SK-N-SH treated with all-trans-retinoic acid at 6 μM for 48 hours (cell line): ENCODE measurements at regions not wholly inside any gene's neighbourhood (a gene's known extent, or its start where the extent isn't known, plus 50 kb on each side); places are given as distances from the start of the nearest gene placed in this dataset.

ENCODE experiments used
- ATAC-seq: fragments of 200-7000 bp; cut with Tn5 transposase; 3 replicates; pipeline ENCODE4 v1.9.1; 2020; ENCODE audit warnings: mild to moderate bottlenecking, moderate library complexity
- ARNTL ChIP-seq: fragments of 450-650 bp; formaldehyde crosslinking; IDR thresholded peaks from 2 replicates; pipeline ENCODE4 v1.5.0; 2020; ENCODE audit warnings: low read depth, mild to moderate bottlenecking, moderate library complexity, borderline replicate concordance
- BACH2 ChIP-seq: fragments of 250-450 bp; sonication (Bioruptor Pico); IDR thresholded peaks from 2 replicates; pipeline ENCODE4 v1.9.0; 2021; ENCODE audit warnings: mild to moderate bottlenecking, borderline replicate concordance
- CSDC2 ChIP-seq: fragments of 250-450 bp; sonication (Bioruptor Pico); IDR thresholded peaks from 2 replicates; pipeline ENCODE4 v1.5.0; 2020; ENCODE audit warnings: mild to moderate bottlenecking, moderate library complexity
- ESRRG ChIP-seq: fragments of 250-450 bp; sonication (Bioruptor Pico); IDR thresholded peaks from 2 replicates; pipeline ENCODE4 v1.6.1; 2021; ENCODE audit warnings: mild to moderate bottlenecking
- GLIS3 ChIP-seq: fragments of 250-450 bp; sonication (Bioruptor Pico); IDR thresholded peaks from 2 replicates; pipeline ENCODE4 v1.5.0; 2020; ENCODE audit warnings: mild to moderate bottlenecking, moderate library complexity
- ISL1 ChIP-seq: fragments of 250-450 bp; sonication (Bioruptor Pico); IDR thresholded peaks from 2 replicates; pipeline ENCODE4 v2.1.2; 2022; ENCODE audit warnings: mild to moderate bottlenecking, moderate library complexity
- OSR1 ChIP-seq: fragments of 250-450 bp; sonication (Bioruptor Pico); IDR thresholded peaks from 2 replicates; pipeline ENCODE4 v1.8.0; 2022; ENCODE audit warnings: moderate library complexity, mild to moderate bottlenecking, inconsistent platforms
- PPARA ChIP-seq: fragments of 250-450 bp; sonication (Bioruptor Pico); IDR thresholded peaks from 2 replicates; pipeline ENCODE4 v1.5.0; 2020; ENCODE audit warnings: mild to moderate bottlenecking, borderline replicate concordance
- RARB ChIP-seq: fragments of 250-450 bp; sonication (Bioruptor Pico); IDR thresholded peaks from 2 replicates; pipeline ENCODE4 v1.8.0; 2021; ENCODE audit warnings: mild to moderate bottlenecking, moderate library complexity
- SNAI2 ChIP-seq: fragments of 250-450 bp; sonication (Bioruptor Pico); IDR thresholded peaks from 2 replicates; pipeline ENCODE4 v1.5.0; 2020; ENCODE audit warnings: mild to moderate bottlenecking, moderate library complexity
- TCF4 ChIP-seq: fragments of 250-450 bp; sonication (Bioruptor Pico); IDR thresholded peaks from 2 replicates; pipeline ENCODE4 v1.8.0; 2021; ENCODE audit warnings: mild to moderate bottlenecking, moderate library complexity, borderline replicate concordance
- TOX ChIP-seq: fragments of 250-450 bp; sonication (Bioruptor Pico); IDR thresholded peaks from 2 replicates; pipeline ENCODE4 v1.8.0; 2021; ENCODE audit warnings: mild to moderate bottlenecking, moderate library complexity, borderline replicate concordance
- ZC3H10 ChIP-seq: fragments of 250-450 bp; sonication (Bioruptor Pico); IDR thresholded peaks from 2 replicates; pipeline ENCODE4 v1.5.1; 2021; ENCODE audit warnings: mild to moderate bottlenecking, moderate library complexity
- ZFP3 ChIP-seq: fragments of 250-450 bp; sonication (Bioruptor Pico); IDR thresholded peaks from 2 replicates; pipeline ENCODE4 v1.5.0; 2020; ENCODE audit warnings: mild to moderate bottlenecking, moderate library complexity
- ZFP30 ChIP-seq: fragments of 450-650 bp; formaldehyde crosslinking; IDR thresholded peaks from 2 replicates; pipeline ENCODE4 v1.5.0; 2022; ENCODE audit warnings: mild to moderate bottlenecking, moderate library complexity
- ZNF565 ChIP-seq: fragments of 450-650 bp; formaldehyde crosslinking; conservative IDR thresholded peaks from 2 replicates; pipeline ENCODE4 v1.5.0; 2020; ENCODE audit warnings: low read depth, mild to moderate bottlenecking, moderate library complexity
- ZNF70 ChIP-seq: fragments of 450-650 bp; formaldehyde crosslinking; IDR thresholded peaks from 2 replicates; pipeline ENCODE4 v1.5.0; 2020; ENCODE audit warnings: mild to moderate bottlenecking, moderate library complexity
- ZNF8 ChIP-seq: fragments of 450-650 bp; formaldehyde crosslinking; IDR thresholded peaks from 2 replicates; pipeline ENCODE4 v1.5.0; 2020; ENCODE audit warnings: mild to moderate bottlenecking, moderate library complexity
- TF ChIP-seq, protein P1 (sequence below): fragments of 250-450 bp; sonication (Bioruptor Pico); IDR thresholded peaks from 2 replicates; pipeline ENCODE4 v1.8.0; 2021; ENCODE audit warnings: low read depth, mild to moderate bottlenecking, moderate library complexity, borderline replicate concordance
- TF ChIP-seq, protein P2 (sequence below): fragments of 250-450 bp; sonication (Bioruptor Pico); IDR thresholded peaks from 2 replicates; pipeline ENCODE4 v1.5.0; 2020; ENCODE audit warnings: mild to moderate bottlenecking, moderate library complexity
- TF ChIP-seq, protein P3 (sequence below): fragments of 250-450 bp; sonication (Bioruptor Pico); IDR thresholded peaks from 2 replicates; pipeline ENCODE4 v1.8.0; 2020; ENCODE audit warnings: mild to moderate bottlenecking, moderate library complexity, borderline replicate concordance
- TF ChIP-seq, protein P4 (sequence below): fragments of 250-450 bp; sonication (Bioruptor Pico); IDR thresholded peaks from 2 replicates; pipeline ENCODE4 v1.5.1; 2020; ENCODE audit warnings: low read depth, mild to moderate bottlenecking, moderate library complexity

DNA sequence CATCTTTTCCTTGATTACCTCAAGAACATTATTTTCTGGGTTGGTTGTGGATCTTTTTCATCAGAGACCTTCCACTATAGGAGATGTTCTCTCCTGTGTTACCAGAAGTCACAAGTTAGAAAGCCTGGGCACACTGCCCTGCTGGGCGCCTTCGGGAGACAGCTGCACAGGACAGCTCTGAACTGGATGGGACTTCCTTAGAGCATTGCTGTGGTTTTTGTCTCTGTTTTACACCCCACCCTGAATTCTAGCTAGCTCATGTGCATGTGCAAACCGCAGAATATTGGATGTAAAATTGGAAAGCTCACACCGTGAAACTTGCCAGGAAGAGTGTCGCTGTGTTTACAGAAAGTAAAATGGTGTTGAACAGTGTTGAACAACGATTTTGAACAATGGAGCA lies 54.4 kb upstream of the SEC61G start:
- ATAC-seq: no peak
- TF ChIP-seq BACH2 (CRISPR knock-in tag) (no peak), ZC3H10 (no peak), ZNF8 (CRISPR knock-in tag) (no peak), ZFP30 (no peak), PPARA (CRISPR knock-in tag) (no peak), TOX (CRISPR knock-in tag) (no peak), ZNF70 (no peak), TCF4 (CRISPR knock-in tag) (no peak), ZFP3 (CRISPR knock-in tag) (no peak)
- TF ChIP-seq, protein P1, sequence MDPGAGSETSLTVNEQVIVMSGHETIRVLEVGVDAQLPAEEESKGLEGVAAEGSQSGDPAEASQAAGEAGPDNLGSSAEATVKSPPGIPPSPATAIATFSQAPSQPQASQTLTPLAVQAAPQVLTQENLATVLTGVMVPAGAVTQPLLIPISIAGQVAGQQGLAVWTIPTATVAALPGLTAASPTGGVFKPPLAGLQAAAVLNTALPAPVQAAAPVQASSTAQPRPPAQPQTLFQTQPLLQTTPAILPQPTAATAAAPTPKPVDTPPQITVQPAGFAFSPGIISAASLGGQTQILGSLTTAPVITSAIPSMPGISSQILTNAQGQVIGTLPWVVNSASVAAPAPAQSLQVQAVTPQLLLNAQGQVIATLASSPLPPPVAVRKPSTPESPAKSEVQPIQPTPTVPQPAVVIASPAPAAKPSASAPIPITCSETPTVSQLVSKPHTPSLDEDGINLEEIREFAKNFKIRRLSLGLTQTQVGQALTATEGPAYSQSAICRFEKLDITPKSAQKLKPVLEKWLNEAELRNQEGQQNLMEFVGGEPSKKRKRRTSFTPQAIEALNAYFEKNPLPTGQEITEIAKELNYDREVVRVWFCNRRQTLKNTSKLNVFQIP (CRISPR knock-in tag): no peak
- TF ChIP-seq, protein P2, sequence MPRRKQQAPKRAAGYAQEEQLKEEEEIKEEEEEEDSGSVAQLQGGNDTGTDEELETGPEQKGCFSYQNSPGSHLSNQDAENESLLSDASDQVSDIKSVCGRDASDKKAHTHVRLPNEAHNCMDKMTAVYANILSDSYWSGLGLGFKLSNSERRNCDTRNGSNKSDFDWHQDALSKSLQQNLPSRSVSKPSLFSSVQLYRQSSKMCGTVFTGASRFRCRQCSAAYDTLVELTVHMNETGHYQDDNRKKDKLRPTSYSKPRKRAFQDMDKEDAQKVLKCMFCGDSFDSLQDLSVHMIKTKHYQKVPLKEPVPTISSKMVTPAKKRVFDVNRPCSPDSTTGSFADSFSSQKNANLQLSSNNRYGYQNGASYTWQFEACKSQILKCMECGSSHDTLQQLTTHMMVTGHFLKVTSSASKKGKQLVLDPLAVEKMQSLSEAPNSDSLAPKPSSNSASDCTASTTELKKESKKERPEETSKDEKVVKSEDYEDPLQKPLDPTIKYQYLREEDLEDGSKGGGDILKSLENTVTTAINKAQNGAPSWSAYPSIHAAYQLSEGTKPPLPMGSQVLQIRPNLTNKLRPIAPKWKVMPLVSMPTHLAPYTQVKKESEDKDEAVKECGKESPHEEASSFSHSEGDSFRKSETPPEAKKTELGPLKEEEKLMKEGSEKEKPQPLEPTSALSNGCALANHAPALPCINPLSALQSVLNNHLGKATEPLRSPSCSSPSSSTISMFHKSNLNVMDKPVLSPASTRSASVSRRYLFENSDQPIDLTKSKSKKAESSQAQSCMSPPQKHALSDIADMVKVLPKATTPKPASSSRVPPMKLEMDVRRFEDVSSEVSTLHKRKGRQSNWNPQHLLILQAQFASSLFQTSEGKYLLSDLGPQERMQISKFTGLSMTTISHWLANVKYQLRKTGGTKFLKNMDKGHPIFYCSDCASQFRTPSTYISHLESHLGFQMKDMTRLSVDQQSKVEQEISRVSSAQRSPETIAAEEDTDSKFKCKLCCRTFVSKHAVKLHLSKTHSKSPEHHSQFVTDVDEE: no peak

DNA sequence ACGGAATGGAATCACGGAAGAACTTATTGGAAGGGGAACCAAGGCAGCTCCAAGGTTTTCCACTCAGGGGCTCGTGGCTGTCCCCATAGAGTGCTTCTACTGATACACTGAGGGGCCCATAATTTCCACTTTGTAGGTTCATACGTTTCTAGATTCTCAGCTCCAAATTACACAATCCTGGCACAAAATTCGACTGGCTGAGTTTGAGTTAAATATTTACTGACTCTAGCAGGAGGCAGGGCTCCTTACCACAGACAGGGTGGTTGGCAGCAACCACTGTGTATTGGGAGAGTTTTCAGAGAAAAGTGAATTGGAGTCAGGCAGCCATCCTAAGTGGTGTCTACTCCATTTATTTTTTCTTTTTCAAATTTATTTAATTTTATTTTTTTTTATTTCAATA lies 55.4 kb upstream of the SEC61G start:
- TF ChIP-seq ZNF565 (CRISPR knock-in tag): no peak
- TF ChIP-seq ESRRG (CRISPR knock-in tag): no peak
- no peak for TF ChIP-seq OSR1
- TF ChIP-seq, all 23 proteins: peak for 0
- no peak for ATAC-seq

DNA sequence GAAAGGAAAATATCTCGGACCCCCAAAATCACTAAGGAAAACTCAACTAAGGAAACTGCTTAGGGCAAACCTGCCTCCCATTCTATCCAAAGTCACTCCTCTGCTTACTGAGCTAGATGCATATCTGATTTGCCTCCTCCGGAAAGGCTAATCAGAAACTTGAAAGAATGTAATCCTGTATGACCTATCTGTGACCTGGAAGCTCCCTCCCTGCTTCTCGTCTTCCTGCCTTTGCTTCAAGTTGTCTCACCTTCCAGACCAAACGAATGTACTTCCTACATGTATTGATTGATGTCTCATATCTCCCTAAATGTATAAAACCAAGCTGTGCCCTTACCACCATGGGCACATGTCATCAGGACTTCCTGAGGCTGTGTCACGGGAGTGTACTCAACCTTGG lies 58.1 kb upstream of the SEC61G start:
- no peak for ATAC-seq
- TF ChIP-seq, protein P2: no peak

DNA sequence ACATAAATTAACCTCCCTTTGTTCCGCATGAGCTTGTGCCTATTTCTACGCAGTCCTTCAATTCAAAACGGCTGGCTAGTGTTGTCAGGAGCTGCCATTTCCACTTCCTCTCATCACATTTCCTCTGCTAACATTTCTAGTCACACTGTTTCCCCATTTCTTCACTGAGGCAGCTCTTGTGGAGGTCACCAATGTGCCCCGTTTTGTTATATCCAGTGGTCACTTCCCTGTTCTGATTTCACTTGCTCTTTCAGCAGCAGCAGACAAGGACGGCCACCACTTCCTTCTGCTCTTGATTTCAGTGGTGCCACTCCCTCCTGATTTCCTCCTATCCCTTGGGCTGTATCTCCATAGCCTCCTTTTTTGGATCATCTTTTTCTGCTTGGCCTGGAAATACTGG lies 64.8 kb upstream of the SEC61G start:
- no peak for ATAC-seq
- TF ChIP-seq ISL1 (CRISPR knock-in tag): no peak
- TF ChIP-seq, protein P3, sequence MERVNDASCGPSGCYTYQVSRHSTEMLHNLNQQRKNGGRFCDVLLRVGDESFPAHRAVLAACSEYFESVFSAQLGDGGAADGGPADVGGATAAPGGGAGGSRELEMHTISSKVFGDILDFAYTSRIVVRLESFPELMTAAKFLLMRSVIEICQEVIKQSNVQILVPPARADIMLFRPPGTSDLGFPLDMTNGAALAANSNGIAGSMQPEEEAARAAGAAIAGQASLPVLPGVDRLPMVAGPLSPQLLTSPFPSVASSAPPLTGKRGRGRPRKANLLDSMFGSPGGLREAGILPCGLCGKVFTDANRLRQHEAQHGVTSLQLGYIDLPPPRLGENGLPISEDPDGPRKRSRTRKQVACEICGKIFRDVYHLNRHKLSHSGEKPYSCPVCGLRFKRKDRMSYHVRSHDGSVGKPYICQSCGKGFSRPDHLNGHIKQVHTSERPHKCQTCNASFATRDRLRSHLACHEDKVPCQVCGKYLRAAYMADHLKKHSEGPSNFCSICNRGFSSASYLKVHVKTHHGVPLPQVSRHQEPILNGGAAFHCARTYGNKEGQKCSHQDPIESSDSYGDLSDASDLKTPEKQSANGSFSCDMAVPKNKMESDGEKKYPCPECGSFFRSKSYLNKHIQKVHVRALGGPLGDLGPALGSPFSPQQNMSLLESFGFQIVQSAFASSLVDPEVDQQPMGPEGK: no peak
- no peak for TF ChIP-seq ZNF565 (CRISPR knock-in tag)
- no peak for TF ChIP-seq RARB (CRISPR knock-in tag)
- TF ChIP-seq, protein P4, sequence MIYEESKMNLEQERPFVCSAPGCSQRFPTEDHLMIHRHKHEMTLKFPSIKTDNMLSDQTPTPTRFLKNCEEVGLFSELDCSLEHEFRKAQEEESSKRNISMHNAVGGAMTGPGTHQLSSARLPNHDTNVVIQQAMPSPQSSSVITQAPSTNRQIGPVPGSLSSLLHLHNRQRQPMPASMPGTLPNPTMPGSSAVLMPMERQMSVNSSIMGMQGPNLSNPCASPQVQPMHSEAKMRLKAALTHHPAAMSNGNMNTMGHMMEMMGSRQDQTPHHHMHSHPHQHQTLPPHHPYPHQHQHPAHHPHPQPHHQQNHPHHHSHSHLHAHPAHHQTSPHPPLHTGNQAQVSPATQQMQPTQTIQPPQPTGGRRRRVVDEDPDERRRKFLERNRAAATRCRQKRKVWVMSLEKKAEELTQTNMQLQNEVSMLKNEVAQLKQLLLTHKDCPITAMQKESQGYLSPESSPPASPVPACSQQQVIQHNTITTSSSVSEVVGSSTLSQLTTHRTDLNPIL (CRISPR knock-in tag): no peak
- TF ChIP-seq OSR1: no peak
- TF ChIP-seq BACH2 (CRISPR knock-in tag): no peak
- TF ChIP-seq SNAI2 (CRISPR knock-in tag): no peak
- no peak for TF ChIP-seq ESRRG (CRISPR knock-in tag)
- TF ChIP-seq ZFP30: no peak
- no peak for TF ChIP-seq CSDC2
- TF ChIP-seq ZFP3 (CRISPR knock-in tag): no peak
- no peak for TF ChIP-seq ARNTL (CRISPR knock-in tag)
- no peak for TF ChIP-seq ZNF8 (CRISPR knock-in tag)
- no peak for TF ChIP-seq GLIS3
- TF ChIP-seq ZC3H10: no peak
- no peak for TF ChIP-seq TOX (CRISPR knock-in tag)
- no peak for TF ChIP-seq PPARA (CRISPR knock-in tag)
- TF ChIP-seq TCF4 (CRISPR knock-in tag): no peak
- TF ChIP-seq, protein P1 (CRISPR knock-in tag): no peak
